ENCODE measurements at regions not wholly inside any gene's neighbourhood (a gene's known extent, or its start where the extent isn't known, plus 50 kb on each side); places are given as distances from the start of the nearest gene placed in this dataset.

GRCh38 chr5:15266841-15267240 is 233.1 kb upstream of the FBXL7 start:
- TF ChIP-seq, protein P1, sequence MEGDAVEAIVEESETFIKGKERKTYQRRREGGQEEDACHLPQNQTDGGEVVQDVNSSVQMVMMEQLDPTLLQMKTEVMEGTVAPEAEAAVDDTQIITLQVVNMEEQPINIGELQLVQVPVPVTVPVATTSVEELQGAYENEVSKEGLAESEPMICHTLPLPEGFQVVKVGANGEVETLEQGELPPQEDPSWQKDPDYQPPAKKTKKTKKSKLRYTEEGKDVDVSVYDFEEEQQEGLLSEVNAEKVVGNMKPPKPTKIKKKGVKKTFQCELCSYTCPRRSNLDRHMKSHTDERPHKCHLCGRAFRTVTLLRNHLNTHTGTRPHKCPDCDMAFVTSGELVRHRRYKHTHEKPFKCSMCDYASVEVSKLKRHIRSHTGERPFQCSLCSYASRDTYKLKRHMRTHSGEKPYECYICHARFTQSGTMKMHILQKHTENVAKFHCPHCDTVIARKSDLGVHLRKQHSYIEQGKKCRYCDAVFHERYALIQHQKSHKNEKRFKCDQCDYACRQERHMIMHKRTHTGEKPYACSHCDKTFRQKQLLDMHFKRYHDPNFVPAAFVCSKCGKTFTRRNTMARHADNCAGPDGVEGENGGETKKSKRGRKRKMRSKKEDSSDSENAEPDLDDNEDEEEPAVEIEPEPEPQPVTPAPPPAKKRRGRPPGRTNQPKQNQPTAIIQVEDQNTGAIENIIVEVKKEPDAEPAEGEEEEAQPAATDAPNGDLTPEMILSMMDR (IDR thresholded peaks at IDR 0.05): no peak

GRCh38 chr5:15266229-15266628 is 233.8 kb upstream of the FBXL7 start:
- TF ChIP-seq, protein P1 (IDR thresholded peaks at IDR 0.05): no peak

- TF ChIP-seq, protein P1 (IDR thresholded peaks at IDR 0.05): no peak
These were observed 236.0 kb upstream of the FBXL7 start for GRCh38 chr5:15263942-15264341.

- TF ChIP-seq, protein P1 (IDR thresholded peaks at IDR 0.05): no peak
These were observed 236.6 kb upstream of the FBXL7 start for GRCh38 chr5:15263406-15263805.

- TF ChIP-seq, protein P1 (IDR thresholded peaks at IDR 0.05): no peak
These were observed 238.5 kb upstream of the FBXL7 start for GRCh38 chr5:15261269-15261995.

- TF ChIP-seq, protein P1 (IDR thresholded peaks at IDR 0.05): no peak
These were observed 239.4 kb upstream of the FBXL7 start for GRCh38 chr5:15260356-15261268.

- TF ChIP-seq, protein P1 (IDR thresholded peaks at IDR 0.05): no peak
These were observed 243.5 kb upstream of the FBXL7 start for GRCh38 chr5:15256485-15256884.

Measured in LNCAP (cell line).